Adrenal gland (tissue), 5 donors: ENCODE measurements at regions not wholly inside any gene's neighbourhood (a gene's known extent, or its start where the extent isn't known, plus 50 kb on each side); places are given as distances from the start of the nearest gene placed in this dataset.

Experiments
- POLR2A ChIP-seq, 2 donors: fragments of 450-650 bp; IDR thresholded peaks; one replicate each; pipeline ENCODE4 v1.6.1; 2017; ENCODE audit warnings: antibody characterized with exemption in 2 of 2, mild to moderate bottlenecking in 2 of 2, moderate library complexity in 1 of 2
- TF ChIP-seq, protein P1 (sequence below), 6 experiments: fragments of 450-650 bp in 4 of 6; fragments of 200-600 bp in 2 of 6; sonication (generic) in 1 of 6; IDR thresholded peaks; 1 replicate in 5 of 6; 2 replicates in 1 of 6; pipeline versions ENCODE4 v1.5.1 to v1.8.0; 2016 to 2021; ENCODE audit warnings: antibody characterized with exemption in 6 of 6, mild to moderate bottlenecking in 2 of 6, moderate library complexity in 1 of 6
- donor health status: DM: no; HTN: no; CAD: no.

- no peak for TF ChIP-seq POLR2A (IDR thresholded peaks at IDR 0.05)
- TF ChIP-seq, protein P1, sequence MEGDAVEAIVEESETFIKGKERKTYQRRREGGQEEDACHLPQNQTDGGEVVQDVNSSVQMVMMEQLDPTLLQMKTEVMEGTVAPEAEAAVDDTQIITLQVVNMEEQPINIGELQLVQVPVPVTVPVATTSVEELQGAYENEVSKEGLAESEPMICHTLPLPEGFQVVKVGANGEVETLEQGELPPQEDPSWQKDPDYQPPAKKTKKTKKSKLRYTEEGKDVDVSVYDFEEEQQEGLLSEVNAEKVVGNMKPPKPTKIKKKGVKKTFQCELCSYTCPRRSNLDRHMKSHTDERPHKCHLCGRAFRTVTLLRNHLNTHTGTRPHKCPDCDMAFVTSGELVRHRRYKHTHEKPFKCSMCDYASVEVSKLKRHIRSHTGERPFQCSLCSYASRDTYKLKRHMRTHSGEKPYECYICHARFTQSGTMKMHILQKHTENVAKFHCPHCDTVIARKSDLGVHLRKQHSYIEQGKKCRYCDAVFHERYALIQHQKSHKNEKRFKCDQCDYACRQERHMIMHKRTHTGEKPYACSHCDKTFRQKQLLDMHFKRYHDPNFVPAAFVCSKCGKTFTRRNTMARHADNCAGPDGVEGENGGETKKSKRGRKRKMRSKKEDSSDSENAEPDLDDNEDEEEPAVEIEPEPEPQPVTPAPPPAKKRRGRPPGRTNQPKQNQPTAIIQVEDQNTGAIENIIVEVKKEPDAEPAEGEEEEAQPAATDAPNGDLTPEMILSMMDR (IDR thresholded peaks at IDR 0.05) = no peak
These were observed 57.5 kb upstream of the FN1 start for GRCh38 chr2:215493376-215493775.
